Endothelial cell (in vitro differentiated cells): ENCODE measurements at regions not wholly inside any gene's neighbourhood (a gene's known extent, or its start where the extent isn't known, plus 50 kb on each side); places are given as distances from the start of the nearest gene placed in this dataset.

Source experiments
- DNase-seq: peaks from one replicate; pipeline ENCODE4 v3.0.0; 2021; ENCODE audit warnings: low spot score
- H3K27ac Mint-ChIP-seq: one replicate; pipeline ENCODE4 v1.8.0; 2021; ENCODE audit warnings: mixed read lengths, inconsistent platforms; ENCODE audit not compliant: unreplicated experiment
- H3K27me3 Mint-ChIP-seq: one replicate; pipeline ENCODE4 v1.8.0; 2021; ENCODE audit warnings: mild to moderate bottlenecking, moderate library complexity, mixed read lengths, inconsistent platforms; ENCODE audit not compliant: unreplicated experiment
- H3K36me3 Mint-ChIP-seq: one replicate; pipeline ENCODE4 v1.8.0; 2021; ENCODE audit warnings: mild to moderate bottlenecking, low read depth, mixed read lengths, inconsistent platforms; ENCODE audit not compliant: unreplicated experiment
- H3K4me1 Mint-ChIP-seq: one replicate; pipeline ENCODE4 v1.8.0; 2021; ENCODE audit warnings: mild to moderate bottlenecking, mixed read lengths, inconsistent platforms; ENCODE audit not compliant: unreplicated experiment
- H3K4me3 Mint-ChIP-seq: one replicate; pipeline ENCODE4 v1.8.0; 2021; ENCODE audit warnings: mild to moderate bottlenecking, mixed read lengths, inconsistent platforms; ENCODE audit not compliant: unreplicated experiment
- H3K9me3 Mint-ChIP-seq: one replicate; pipeline ENCODE4 v1.8.0; 2021; ENCODE audit warnings: mixed read lengths, inconsistent platforms; ENCODE audit not compliant: unreplicated experiment
- CTCF ChIP-seq: fragments of 200-600 bp; sonication (generic); IDR thresholded peaks from one replicate; pipeline ENCODE4 v1.5.0; 2021; ENCODE audit warnings: antibody characterized with exemption; ENCODE audit not compliant: unreplicated experiment

GRCh38 chr13:30844548-30845296, 61.3 kb upstream of the MEDAG start:
- Mint-ChIP-seq H3K27ac (no peak overlapping the region), H3K4me3 (no peak overlapping the region), H3K9me3 (no peaks in the 10 kb centered on the region), H3K36me3 (no peaks in the 10 kb centered on the region), H3K27me3 (no peaks in the 10 kb centered on the region), H3K4me1 (peaks cover 3% of the 10 kb centered on the region)
- TF ChIP-seq CTCF = no peak
- no peak for DNase-seq

GRCh38 chr13:30845297-30846214, 60.5 kb upstream of the MEDAG start:
- H3K9me3 Mint-ChIP-seq = no peaks in the 10 kb centered on the region
- H3K4me1 Mint-ChIP-seq = peaks cover 3% of the 10 kb centered on the region
- H3K4me3 Mint-ChIP-seq = no peak overlapping the region
- no peaks in the 10 kb centered on the region for H3K36me3 Mint-ChIP-seq
- no peaks in the 10 kb centered on the region for H3K27me3 Mint-ChIP-seq
- TF ChIP-seq CTCF = no peak
- DNase-seq = no peak
- H3K27ac Mint-ChIP-seq = no peak overlapping the region

- no peak overlapping the region for H3K4me3 Mint-ChIP-seq
- no peak for TF ChIP-seq CTCF
- DNase-seq = no peak
Measured at GRCh38 chr13:30846311-30846710, 59.8 kb upstream of the MEDAG start.

GRCh38 chr13:30846866-30847265, 59.2 kb upstream of the MEDAG start:
- H3K4me1 Mint-ChIP-seq = peaks cover 3% of the 10 kb centered on the region
- no peaks in the 10 kb centered on the region for H3K9me3 Mint-ChIP-seq
- no peaks in the 10 kb centered on the region for H3K36me3 Mint-ChIP-seq
- DNase-seq = no peak
- no peaks in the 10 kb centered on the region for H3K27me3 Mint-ChIP-seq
- no peak overlapping the region for H3K4me3 Mint-ChIP-seq
- H3K27ac Mint-ChIP-seq = no peak overlapping the region
- no peak for TF ChIP-seq CTCF

More at GRCh38 chr13:30846311-30846710, 59.8 kb upstream of the MEDAG start:
- H3K4me1 Mint-ChIP-seq = peaks cover 3% of the 10 kb centered on the region
- no peaks in the 10 kb centered on the region for H3K36me3 Mint-ChIP-seq
- no peaks in the 10 kb centered on the region for H3K27me3 Mint-ChIP-seq
- H3K27ac Mint-ChIP-seq = no peak overlapping the region
- H3K9me3 Mint-ChIP-seq = no peaks in the 10 kb centered on the region
